ENCODE measurements at regions not wholly inside any gene's neighbourhood (a gene's known extent, or its start where the extent isn't known, plus 50 kb on each side); places are given as distances from the start of the nearest gene placed in this dataset.

DNA sequence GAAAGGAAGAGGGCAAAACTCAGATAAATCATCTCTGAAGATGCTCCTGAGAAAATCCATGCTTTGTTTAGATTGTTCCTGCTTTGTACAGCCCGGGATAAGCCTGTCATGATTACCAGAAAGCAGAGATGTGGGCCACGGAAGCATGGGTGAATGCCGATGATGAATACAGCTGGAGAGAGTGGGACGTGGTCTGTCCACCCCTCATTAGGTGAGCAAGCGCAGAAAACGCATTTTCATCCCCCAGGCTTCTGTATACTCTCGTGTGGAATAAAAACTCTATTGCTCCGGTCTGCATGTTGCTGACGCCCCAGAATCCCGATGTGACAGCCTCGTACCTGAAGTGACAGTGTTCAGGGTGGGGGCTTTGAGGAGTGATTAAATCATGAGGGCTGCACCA is 52.0 kb upstream of the SALL3 start:
- POLR2A ChIA-PET: no interaction called here
- CTCF ChIA-PET: no interaction called here
- TF ChIP-seq, protein P1, sequence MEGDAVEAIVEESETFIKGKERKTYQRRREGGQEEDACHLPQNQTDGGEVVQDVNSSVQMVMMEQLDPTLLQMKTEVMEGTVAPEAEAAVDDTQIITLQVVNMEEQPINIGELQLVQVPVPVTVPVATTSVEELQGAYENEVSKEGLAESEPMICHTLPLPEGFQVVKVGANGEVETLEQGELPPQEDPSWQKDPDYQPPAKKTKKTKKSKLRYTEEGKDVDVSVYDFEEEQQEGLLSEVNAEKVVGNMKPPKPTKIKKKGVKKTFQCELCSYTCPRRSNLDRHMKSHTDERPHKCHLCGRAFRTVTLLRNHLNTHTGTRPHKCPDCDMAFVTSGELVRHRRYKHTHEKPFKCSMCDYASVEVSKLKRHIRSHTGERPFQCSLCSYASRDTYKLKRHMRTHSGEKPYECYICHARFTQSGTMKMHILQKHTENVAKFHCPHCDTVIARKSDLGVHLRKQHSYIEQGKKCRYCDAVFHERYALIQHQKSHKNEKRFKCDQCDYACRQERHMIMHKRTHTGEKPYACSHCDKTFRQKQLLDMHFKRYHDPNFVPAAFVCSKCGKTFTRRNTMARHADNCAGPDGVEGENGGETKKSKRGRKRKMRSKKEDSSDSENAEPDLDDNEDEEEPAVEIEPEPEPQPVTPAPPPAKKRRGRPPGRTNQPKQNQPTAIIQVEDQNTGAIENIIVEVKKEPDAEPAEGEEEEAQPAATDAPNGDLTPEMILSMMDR (IDR thresholded peaks at IDR 0.05; ENCODE audit: control extremely low read depth, extremely low read depth, low read depth, missing control alignments): no peak

DNA sequence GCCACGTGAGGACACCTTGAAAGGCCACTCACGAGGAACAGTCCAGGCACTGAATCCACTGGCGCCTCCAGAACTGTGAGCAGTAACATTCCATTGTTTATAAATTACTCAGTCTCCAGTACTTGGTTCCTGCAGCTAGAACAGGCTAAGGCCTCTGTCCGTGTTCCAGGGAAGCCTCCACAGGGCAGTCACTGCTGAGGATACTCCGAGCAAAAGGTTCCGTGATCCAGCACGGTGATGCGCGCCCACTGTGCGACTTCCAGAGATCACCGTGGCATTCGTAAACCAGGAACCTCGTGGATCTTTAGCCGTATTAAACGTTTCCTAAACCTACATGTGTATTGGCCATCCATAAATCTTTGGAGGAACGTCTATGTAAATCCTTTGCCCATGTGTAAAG is 51.5 kb upstream of the SALL3 start:
- CTCF ChIA-PET: no interaction called here

More for the DNA sequence above, 52.0 kb upstream of the SALL3 start:
- DNase-seq (ENCODE audit: extremely low spot score): no peak

DNA sequence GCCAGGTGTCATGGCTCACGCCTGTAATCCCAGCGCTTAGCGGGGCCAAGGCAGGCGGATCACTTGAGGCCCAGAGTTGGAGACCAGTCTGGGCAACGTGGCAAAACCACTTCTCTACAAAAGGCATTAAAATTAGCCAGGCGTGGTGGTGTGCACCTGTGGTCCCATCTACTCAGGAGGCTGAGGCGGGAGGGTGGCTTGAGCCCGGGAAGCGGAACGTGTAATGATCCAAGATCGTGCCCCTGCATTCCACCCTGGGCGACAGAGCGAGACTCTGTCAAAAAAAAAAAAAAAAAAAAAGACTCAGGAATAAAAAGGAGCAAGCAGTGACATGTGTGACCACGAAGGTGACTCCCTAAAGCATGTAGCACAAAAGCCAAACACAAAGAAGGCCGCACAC is 50.1 kb upstream of the SALL3 start:
- ChIA-PET POLR2A (no interaction called here), CTCF (no interaction called here)
- TF ChIP-seq, protein P1 (IDR thresholded peaks at IDR 0.05; ENCODE audit: control extremely low read depth, extremely low read depth, low read depth, missing control alignments): no peak
- DNase-seq (ENCODE audit: extremely low spot score): no peak

More for the DNA sequence above, 51.5 kb upstream of the SALL3 start:
- DNase-seq (ENCODE audit: extremely low spot score): no peak
- TF ChIP-seq, protein P1 (IDR thresholded peaks at IDR 0.05; ENCODE audit: control extremely low read depth, extremely low read depth, low read depth, missing control alignments): no peak
- POLR2A ChIA-PET: no interaction called here

Data from GM10248 (cell line).